ENCODE measurements at regions not wholly inside any gene's neighbourhood (a gene's known extent, or its start where the extent isn't known, plus 50 kb on each side); places are given as distances from the start of the nearest gene placed in this dataset.

- no peaks in the 10 kb centered on the region for H3K36me3 ChIP-seq (ENCODE audit: control insufficient read depth in 4 of 4, insufficient read depth in 3 of 4, low read depth in 1 of 4, low read length in 3 of 4)
- H3K9ac ChIP-seq (ENCODE audit: low read depth in 1 of 2, low read length in 2 of 2): no peak overlapping the region
- no peak overlapping the region for H3K4me3 ChIP-seq (ENCODE audit: low read depth in 1 of 3, low read length in 3 of 3)
- H3K9me3 ChIP-seq (ENCODE audit: control insufficient read depth in 4 of 4, low read length in 3 of 4): no peaks in the 10 kb centered on the region
- no peaks in the 10 kb centered on the region for H3K27me3 ChIP-seq (ENCODE audit: control insufficient read depth in 4 of 4, insufficient read depth in 4 of 4, low read length in 3 of 4)
- H3K27ac ChIP-seq (ENCODE audit: low read depth in 1 of 2, low read length in 2 of 2): no peak overlapping the region
- H3K4me1 ChIP-seq (ENCODE audit: control insufficient read depth in 4 of 4, insufficient read depth in 4 of 4, low read length in 3 of 4): peaks cover 0 to 1% (median 0%) of the 10 kb centered on the region in 4 donors
- TF ChIP-seq RAD21 (IDR thresholded peaks at IDR 0.05) (no peak), NR2F2 (IDR thresholded peaks at IDR 0.05) (no peak), HNF4A (conservative IDR thresholded peaks at IDR 0.05) (no peak), JUND (IDR thresholded peaks at IDR 0.05) (no peak), FOXA1 (IDR thresholded peaks at IDR 0.05) (no peak), YY1 (IDR thresholded peaks at IDR 0.05) (no peak), RXRA (IDR thresholded peaks at IDR 0.05) (no peak), FOXA2 (IDR thresholded peaks at IDR 0.05) (no peak), ZBTB33 (IDR thresholded peaks at IDR 0.05) (no peak), HNF4G (IDR thresholded peaks at IDR 0.05) (no peak), GABPA (IDR thresholded peaks at IDR 0.05 in 1 of 2, conservative IDR thresholded peaks at IDR 0.05 in 1 of 2) (no peak)
- TF ChIP-seq, protein P1, sequence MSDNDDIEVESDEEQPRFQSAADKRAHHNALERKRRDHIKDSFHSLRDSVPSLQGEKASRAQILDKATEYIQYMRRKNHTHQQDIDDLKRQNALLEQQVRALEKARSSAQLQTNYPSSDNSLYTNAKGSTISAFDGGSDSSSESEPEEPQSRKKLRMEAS (IDR thresholded peaks at IDR 0.05): no peak
- TF ChIP-seq, protein P2, sequence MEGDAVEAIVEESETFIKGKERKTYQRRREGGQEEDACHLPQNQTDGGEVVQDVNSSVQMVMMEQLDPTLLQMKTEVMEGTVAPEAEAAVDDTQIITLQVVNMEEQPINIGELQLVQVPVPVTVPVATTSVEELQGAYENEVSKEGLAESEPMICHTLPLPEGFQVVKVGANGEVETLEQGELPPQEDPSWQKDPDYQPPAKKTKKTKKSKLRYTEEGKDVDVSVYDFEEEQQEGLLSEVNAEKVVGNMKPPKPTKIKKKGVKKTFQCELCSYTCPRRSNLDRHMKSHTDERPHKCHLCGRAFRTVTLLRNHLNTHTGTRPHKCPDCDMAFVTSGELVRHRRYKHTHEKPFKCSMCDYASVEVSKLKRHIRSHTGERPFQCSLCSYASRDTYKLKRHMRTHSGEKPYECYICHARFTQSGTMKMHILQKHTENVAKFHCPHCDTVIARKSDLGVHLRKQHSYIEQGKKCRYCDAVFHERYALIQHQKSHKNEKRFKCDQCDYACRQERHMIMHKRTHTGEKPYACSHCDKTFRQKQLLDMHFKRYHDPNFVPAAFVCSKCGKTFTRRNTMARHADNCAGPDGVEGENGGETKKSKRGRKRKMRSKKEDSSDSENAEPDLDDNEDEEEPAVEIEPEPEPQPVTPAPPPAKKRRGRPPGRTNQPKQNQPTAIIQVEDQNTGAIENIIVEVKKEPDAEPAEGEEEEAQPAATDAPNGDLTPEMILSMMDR (IDR thresholded peaks at IDR 0.05; ENCODE audit: low read depth, low read length, missing input control): no peak
- TF ChIP-seq, protein P3, sequence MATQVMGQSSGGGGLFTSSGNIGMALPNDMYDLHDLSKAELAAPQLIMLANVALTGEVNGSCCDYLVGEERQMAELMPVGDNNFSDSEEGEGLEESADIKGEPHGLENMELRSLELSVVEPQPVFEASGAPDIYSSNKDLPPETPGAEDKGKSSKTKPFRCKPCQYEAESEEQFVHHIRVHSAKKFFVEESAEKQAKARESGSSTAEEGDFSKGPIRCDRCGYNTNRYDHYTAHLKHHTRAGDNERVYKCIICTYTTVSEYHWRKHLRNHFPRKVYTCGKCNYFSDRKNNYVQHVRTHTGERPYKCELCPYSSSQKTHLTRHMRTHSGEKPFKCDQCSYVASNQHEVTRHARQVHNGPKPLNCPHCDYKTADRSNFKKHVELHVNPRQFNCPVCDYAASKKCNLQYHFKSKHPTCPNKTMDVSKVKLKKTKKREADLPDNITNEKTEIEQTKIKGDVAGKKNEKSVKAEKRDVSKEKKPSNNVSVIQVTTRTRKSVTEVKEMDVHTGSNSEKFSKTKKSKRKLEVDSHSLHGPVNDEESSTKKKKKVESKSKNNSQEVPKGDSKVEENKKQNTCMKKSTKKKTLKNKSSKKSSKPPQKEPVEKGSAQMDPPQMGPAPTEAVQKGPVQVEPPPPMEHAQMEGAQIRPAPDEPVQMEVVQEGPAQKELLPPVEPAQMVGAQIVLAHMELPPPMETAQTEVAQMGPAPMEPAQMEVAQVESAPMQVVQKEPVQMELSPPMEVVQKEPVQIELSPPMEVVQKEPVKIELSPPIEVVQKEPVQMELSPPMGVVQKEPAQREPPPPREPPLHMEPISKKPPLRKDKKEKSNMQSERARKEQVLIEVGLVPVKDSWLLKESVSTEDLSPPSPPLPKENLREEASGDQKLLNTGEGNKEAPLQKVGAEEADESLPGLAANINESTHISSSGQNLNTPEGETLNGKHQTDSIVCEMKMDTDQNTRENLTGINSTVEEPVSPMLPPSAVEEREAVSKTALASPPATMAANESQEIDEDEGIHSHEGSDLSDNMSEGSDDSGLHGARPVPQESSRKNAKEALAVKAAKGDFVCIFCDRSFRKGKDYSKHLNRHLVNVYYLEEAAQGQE (IDR thresholded peaks at IDR 0.05): no peak
- DNase-seq (ENCODE audit: low spot score): peak; percentile 41
Observed at GRCh38 chr5:115461506-115462290, 82.9 kb downstream of the FEM1C start.

DNA sequence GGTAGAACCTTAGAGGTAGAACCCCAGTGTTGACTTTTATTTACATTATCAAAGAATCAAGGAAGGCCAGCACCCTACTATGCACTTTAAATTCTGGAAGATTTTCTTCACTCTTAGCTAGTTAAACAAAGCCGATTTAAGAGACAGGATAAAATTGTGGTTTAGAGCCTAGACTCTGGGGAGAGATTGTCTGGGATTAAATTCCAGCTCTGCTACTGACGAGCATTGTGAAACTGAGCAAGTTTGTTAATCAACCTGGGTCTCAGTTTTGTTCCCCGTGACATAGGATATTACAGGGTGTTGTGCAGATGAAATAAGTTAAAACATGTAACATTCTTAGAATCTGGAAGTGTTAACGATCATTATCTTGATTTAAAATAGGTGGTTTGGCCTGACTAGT, 83.5 kb downstream of the FEM1C start:
- H3K36me3 ChIP-seq (ENCODE audit: control insufficient read depth in 4 of 4, insufficient read depth in 3 of 4, low read depth in 1 of 4, low read length in 3 of 4): no peaks in the 10 kb centered on the region
- H3K4me1 ChIP-seq (ENCODE audit: control insufficient read depth in 4 of 4, insufficient read depth in 4 of 4, low read length in 3 of 4): peaks cover 0 to 1% (median 0%) of the 10 kb centered on the region in 4 donors
- H3K27ac ChIP-seq (ENCODE audit: low read depth in 1 of 2, low read length in 2 of 2): no peak overlapping the region
- no peaks in the 10 kb centered on the region for H3K27me3 ChIP-seq (ENCODE audit: control insufficient read depth in 4 of 4, insufficient read depth in 4 of 4, low read length in 3 of 4)
- TF ChIP-seq, protein P4, sequence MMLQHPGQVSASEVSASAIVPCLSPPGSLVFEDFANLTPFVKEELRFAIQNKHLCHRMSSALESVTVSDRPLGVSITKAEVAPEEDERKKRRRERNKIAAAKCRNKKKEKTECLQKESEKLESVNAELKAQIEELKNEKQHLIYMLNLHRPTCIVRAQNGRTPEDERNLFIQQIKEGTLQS (IDR thresholded peaks at IDR 0.05): no peak
- TF ChIP-seq FOXA2 (IDR thresholded peaks at IDR 0.05): no peak
- TF ChIP-seq, protein P1 (IDR thresholded peaks at IDR 0.05): no peak
- no peak for TF ChIP-seq NR2F2 (IDR thresholded peaks at IDR 0.05)
- TF ChIP-seq GABPA (IDR thresholded peaks at IDR 0.05 in 1 of 2, conservative IDR thresholded peaks at IDR 0.05 in 1 of 2): no peak
- no peak for TF ChIP-seq RXRA (IDR thresholded peaks at IDR 0.05)
- no peak for TF ChIP-seq SP1 (IDR thresholded peaks at IDR 0.05)
- no peak for TF ChIP-seq HNF4A (conservative IDR thresholded peaks at IDR 0.05)
- TF ChIP-seq HNF4G (IDR thresholded peaks at IDR 0.05): no peak
- no peak for TF ChIP-seq TAF1 (conservative IDR thresholded peaks at IDR 0.05)
- no peak for TF ChIP-seq JUND (IDR thresholded peaks at IDR 0.05)
- TF ChIP-seq EGR1 (IDR thresholded peaks at IDR 0.05; ENCODE audit: low read depth in 2 of 2): no peak
- H3K9me3 ChIP-seq (ENCODE audit: control insufficient read depth in 4 of 4, low read length in 3 of 4): no peaks in the 10 kb centered on the region
- H3K9ac ChIP-seq (ENCODE audit: low read depth in 1 of 2, low read length in 2 of 2): no peak overlapping the region
- H3K4me3 ChIP-seq (ENCODE audit: low read depth in 1 of 3, low read length in 3 of 3): no peak overlapping the region
- DNase-seq (ENCODE audit: low spot score): no peak
- 90% methylated on average over 4 of the region's 4 CpGs for WGBS

All from liver (tissue), 8 donors.